ENCODE measurements at regions not wholly inside any gene's neighbourhood (a gene's known extent, or its start where the extent isn't known, plus 50 kb on each side); places are given as distances from the start of the nearest gene placed in this dataset.

- TF ChIP-seq ZNF114 (CRISPR knock-in tag; IDR thresholded peaks at IDR 0.05) (no peak), CREB1 (CRISPR knock-in tag; IDR thresholded peaks at IDR 0.05; ENCODE audit: low read depth) (no peak), ZNF462 (CRISPR knock-in tag; IDR thresholded peaks at IDR 0.05) (no peak), JUNB (IDR thresholded peaks at IDR 0.05; ENCODE audit: unreplicated experiment) (no peak), ZNF331 (CRISPR knock-in tag; IDR thresholded peaks at IDR 0.05; ENCODE audit: low read depth) (no peak), ETS1 (IDR thresholded peaks at IDR 0.05) (no peak), REST (IDR thresholded peaks at IDR 0.05; ENCODE audit: unreplicated experiment) (no peak), POLR2AphosphoS5 (IDR thresholded peaks at IDR 0.05; ENCODE audit: low read depth) (no peak), EZH2 (IDR thresholded peaks at IDR 0.05; ENCODE audit: low read depth, unreplicated experiment) (no peak), EZH2phosphoT487 (IDR thresholded peaks at IDR 0.05; ENCODE audit: unreplicated experiment) (no peak), STAT1 (IDR thresholded peaks at IDR 0.05; ENCODE audit: unreplicated experiment) (no peak), CTCF (conservative IDR thresholded peaks at IDR 0.05; ENCODE audit: low read depth in 2 of 2) (no peak), NANOG (IDR thresholded peaks at IDR 0.05; ENCODE audit: borderline replicate concordance) (no peak)
- ATAC-seq = no peak
- Mint-ChIP-seq H3K27me3 (ENCODE audit: insufficient read depth, low read depth, poor library complexity) (no peaks in the 10 kb centered on the region), H3K27ac (no peak overlapping the region), H3K4me1 (no peaks in the 10 kb centered on the region), H3K36me3 (ENCODE audit: low read depth) (no peaks in the 10 kb centered on the region), H3K9me3 (no peaks in the 10 kb centered on the region), H3K4me3 (no peak overlapping the region)
- H3K79me2 ChIP-seq (replicated peaks; ENCODE audit: insufficient read depth) = no peaks in the 10 kb centered on the region
- H2AFZ ChIP-seq = no peak overlapping the region
- H3K36me3 ChIP-seq (ENCODE audit: insufficient read depth) = no peaks in the 10 kb centered on the region
- H3K4me1 ChIP-seq (ENCODE audit: insufficient read depth) = no peaks in the 10 kb centered on the region
- no peak overlapping the region for H3K27ac ChIP-seq (ENCODE audit: low read depth)
- DNase-seq (ENCODE audit: low spot score) = no peak
- no peak overlapping the region for H3K4me3 ChIP-seq
- H3K4me2 ChIP-seq = no peak overlapping the region
- H3K9me2 ChIP-seq (ENCODE audit: insufficient read depth) = no peaks in the 10 kb centered on the region
- no peaks in the 10 kb centered on the region for H3F3A ChIP-seq (replicated peaks; ENCODE audit: low read depth)
- no peaks in the 10 kb centered on the region for H3K27me3 ChIP-seq (ENCODE audit: insufficient read depth)
- no peaks in the 10 kb centered on the region for H4K20me1 ChIP-seq (replicated peaks; ENCODE audit: insufficient read depth)
Measured at GRCh38 chrX:5726224-5726623, 502.4 kb downstream of the NLGN4X start.
